NT2/D1 (cell line): ENCODE measurements at regions not wholly inside any gene's neighbourhood (a gene's known extent, or its start where the extent isn't known, plus 50 kb on each side); places are given as distances from the start of the nearest gene placed in this dataset.

Source experiments
- DNase-seq: peaks from one replicate; pipeline ENCODE4 v3.0.0-alpha.2; 2011; ENCODE audit warnings: low read depth, low spot score
- H3K27me3 ChIP-seq: 2 replicates; pipeline ENCODE4 v1.6.0; 2011; ENCODE audit warnings: mild to moderate bottlenecking; ENCODE audit not compliant: insufficient read length, insufficient read depth
- H3K36me3 ChIP-seq: 2 replicates; pipeline ENCODE4 v1.6.1; 2011; ENCODE audit warnings: mild to moderate bottlenecking, low read length, mixed read lengths; ENCODE audit not compliant: insufficient read depth, insufficient read length
- H3K4me1 ChIP-seq: 2 replicates; pipeline ENCODE4 v1.5.1; 2011; ENCODE audit not compliant: insufficient read depth, insufficient read length
- H3K4me3 ChIP-seq: 2 replicates; pipeline ENCODE4 v1.5.1; 2011; ENCODE audit warnings: low read depth; ENCODE audit not compliant: insufficient read length
- H3K9ac ChIP-seq: 2 replicates; pipeline ENCODE4 v1.6.0; 2011; ENCODE audit warnings: low read depth; ENCODE audit not compliant: insufficient read length
- H3K9me3 ChIP-seq: 2 replicates; pipeline ENCODE4 v1.5.1; 2011; ENCODE audit warnings: mild to moderate bottlenecking, low read length; ENCODE audit not compliant: insufficient read depth
- SUZ12 ChIP-seq: IDR thresholded peaks from 2 replicates; pipeline ENCODE4 v1.6.1; 2011; ENCODE audit not compliant: insufficient read length, insufficient read depth; ENCODE audit errors: extremely low read depth
- YY1 ChIP-seq: IDR thresholded peaks from 2 replicates; pipeline ENCODE4 v1.6.1; 2011; ENCODE audit not compliant: insufficient read length, insufficient read depth
- ZNF274 ChIP-seq: IDR thresholded peaks from 2 replicates; pipeline ENCODE4 v1.6.1; 2011; ENCODE audit warnings: mild to moderate bottlenecking, low read depth, low read length

DNA sequence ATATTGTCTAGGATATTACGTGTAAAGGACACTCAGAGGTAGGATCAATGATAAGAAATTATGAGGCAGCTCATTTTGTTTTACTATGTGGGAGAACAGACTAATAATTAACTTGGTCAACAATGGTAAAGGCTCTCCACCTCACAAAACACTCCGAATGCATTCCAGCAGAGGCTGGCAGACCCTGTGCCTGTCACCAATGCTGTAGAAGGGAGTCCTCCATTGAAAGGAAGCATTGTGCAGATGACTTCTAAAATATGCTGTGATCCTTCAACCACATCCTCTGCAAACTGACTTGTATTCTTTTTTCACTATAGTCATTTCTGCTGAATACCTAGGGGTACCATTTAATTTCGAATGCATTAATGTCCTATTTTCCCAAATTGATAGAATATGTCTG lies 119.6 kb upstream of the EEA1 start:
- Histone ChIP-seq H3K9ac (no peak overlapping the region), H3K4me1 (no peaks in the 10 kb centered on the region), H3K9me3 (0 out of 2 replicates have a peak, but pooled peaks cover 4% of the 10 kb centered on the region), H3K36me3 (no peaks in the 10 kb centered on the region), H3K27me3 (no peaks in the 10 kb centered on the region), H3K4me3 (no peak overlapping the region)
- no peak for DNase-seq
- TF ChIP-seq YY1 (no peak), ZNF274 (no peak), SUZ12 (no peak)

DNA sequence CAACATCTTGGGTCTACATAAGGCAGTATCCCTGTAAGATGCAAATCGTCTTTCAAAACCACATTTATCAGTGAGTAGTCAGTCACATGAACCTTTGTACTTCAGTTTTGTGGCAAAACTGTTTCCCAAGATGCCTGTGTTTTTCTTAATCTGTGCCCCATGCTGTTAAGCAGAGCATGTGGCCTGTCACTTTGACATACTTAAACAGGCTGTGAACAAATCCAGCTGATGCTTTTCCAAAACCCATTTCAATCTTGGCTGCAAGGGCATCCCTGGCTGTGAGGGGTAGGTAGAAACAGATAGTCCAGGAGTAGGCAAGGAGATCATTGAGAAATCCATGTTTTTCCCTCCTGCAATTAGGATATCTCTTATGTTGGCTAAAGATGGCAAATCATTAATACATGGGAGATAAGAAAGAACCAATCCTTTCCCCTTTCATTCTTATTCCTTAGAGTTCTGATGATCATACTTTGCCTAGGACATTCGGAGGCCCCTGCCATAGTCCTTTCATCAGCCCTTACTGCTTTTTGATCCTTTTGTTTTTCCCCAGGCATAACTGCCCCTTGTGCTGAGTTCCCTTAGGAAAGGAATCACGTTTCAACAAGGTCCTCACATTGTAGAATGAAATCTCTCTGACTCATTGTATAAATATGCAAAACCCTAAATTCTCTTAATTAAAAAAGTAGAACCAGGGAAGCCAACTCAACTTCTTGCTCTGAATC lies 121.1 kb upstream of the EEA1 start:
- no peak for DNase-seq

GRCh38 chr12:93050748-93051081 lies 121.6 kb upstream of the EEA1 start:
- Histone ChIP-seq H3K4me1 (no peaks in the 10 kb centered on the region), H3K4me3 (no peak overlapping the region), H3K9ac (no peak overlapping the region), H3K36me3 (no peaks in the 10 kb centered on the region), H3K9me3 (0 out of 2 replicates have a peak, but pooled peaks cover 4% of the 10 kb centered on the region), H3K27me3 (no peaks in the 10 kb centered on the region)
- TF ChIP-seq ZNF274, result no peak
- TF ChIP-seq SUZ12, result no peak
- TF ChIP-seq YY1, result no peak
- no peak for DNase-seq

More for the DNA sequence above, 121.1 kb upstream of the EEA1 start:
- no peak overlapping the region for H3K9ac ChIP-seq
- no peaks in the 10 kb centered on the region for H3K27me3 ChIP-seq
- H3K4me1 ChIP-seq, result no peaks in the 10 kb centered on the region
- H3K36me3 ChIP-seq, result no peaks in the 10 kb centered on the region
- no peak for TF ChIP-seq ZNF274
- no peak for TF ChIP-seq SUZ12
- no peak for TF ChIP-seq YY1
- no peak overlapping the region for H3K4me3 ChIP-seq
- H3K9me3 ChIP-seq, result 0 out of 2 replicates have a peak, but pooled peaks cover 4% of the 10 kb centered on the region

- H3K27me3 ChIP-seq, result no peaks in the 10 kb centered on the region
- TF ChIP-seq SUZ12 (no peak), YY1 (no peak), ZNF274 (no peak)
These were observed 124.9 kb upstream of the EEA1 start for GRCh38 chr12:93054021-93054420.

DNA sequence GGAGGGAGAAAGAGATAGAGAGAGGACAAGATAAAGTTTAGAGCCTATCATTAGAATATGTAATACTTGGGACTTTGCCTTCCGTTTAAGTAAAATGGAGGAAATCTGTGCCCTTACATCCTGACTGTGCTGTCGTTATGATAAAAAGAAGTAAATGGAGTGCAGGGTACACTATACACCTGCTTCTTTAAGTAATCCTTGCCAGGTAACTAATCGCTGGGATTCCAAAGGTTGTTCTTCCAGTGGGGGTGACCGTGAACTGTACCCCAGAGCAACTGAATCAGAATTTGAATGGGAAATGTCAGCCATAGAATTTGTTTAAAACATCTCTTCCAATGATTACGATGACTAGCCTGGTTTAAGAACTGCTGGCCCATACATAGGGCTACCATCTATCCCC lies 126.1 kb upstream of the EEA1 start:
- no peak for TF ChIP-seq YY1
- no peak for TF ChIP-seq ZNF274
- TF ChIP-seq SUZ12, result no peak
- Histone ChIP-seq H3K4me1 (no peaks in the 10 kb centered on the region), H3K4me3 (no peak overlapping the region), H3K27me3 (no peaks in the 10 kb centered on the region), H3K9me3 (no peaks in the 10 kb centered on the region), H3K9ac (no peak overlapping the region), H3K36me3 (no peaks in the 10 kb centered on the region)
- DNase-seq, result no peak

More at GRCh38 chr12:93054021-93054420, 124.9 kb upstream of the EEA1 start:
- no peak overlapping the region for H3K4me3 ChIP-seq
- H3K36me3 ChIP-seq, result no peaks in the 10 kb centered on the region
- H3K9me3 ChIP-seq, result no peaks in the 10 kb centered on the region
- no peak overlapping the region for H3K9ac ChIP-seq
- DNase-seq, result no peak
- no peaks in the 10 kb centered on the region for H3K4me1 ChIP-seq

GRCh38 chr12:93056971-93057535 lies 128.0 kb upstream of the EEA1 start:
- no peaks in the 10 kb centered on the region for H3K36me3 ChIP-seq
- H3K9ac ChIP-seq, result no peak overlapping the region
- peaks cover under 1% of the 10 kb centered on the region for H3K4me1 ChIP-seq
- no peaks in the 10 kb centered on the region for H3K27me3 ChIP-seq
- H3K9me3 ChIP-seq, result no peaks in the 10 kb centered on the region
- H3K4me3 ChIP-seq, result no peak overlapping the region
- TF ChIP-seq SUZ12 (no peak), YY1 (no peak), ZNF274 (no peak)
- DNase-seq, result no peak

DNA sequence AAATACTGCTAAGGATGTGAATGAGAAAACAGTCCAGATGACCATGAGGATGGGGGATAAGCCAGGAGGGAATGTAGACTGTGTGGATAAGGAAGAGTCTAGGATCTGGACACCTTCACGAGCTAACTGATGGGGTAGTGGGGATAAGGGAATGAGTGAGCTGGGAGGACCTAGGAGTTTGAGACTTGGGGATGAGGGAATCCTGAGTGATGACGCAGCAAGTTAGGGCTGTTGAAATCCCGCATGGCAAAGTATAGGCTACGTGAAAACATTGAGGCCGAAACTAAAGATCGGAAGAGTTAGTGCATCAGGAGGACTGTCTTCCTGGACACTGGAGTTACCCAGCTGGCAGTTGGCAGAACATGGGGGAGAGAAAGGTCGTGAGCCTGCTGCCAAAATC lies 129.2 kb upstream of the EEA1 start:
- Histone ChIP-seq H3K27me3 (no peaks in the 10 kb centered on the region), H3K9me3 (no peaks in the 10 kb centered on the region), H3K9ac (no peak overlapping the region), H3K36me3 (no peaks in the 10 kb centered on the region), H3K4me3 (no peak overlapping the region), H3K4me1 (peaks cover 3% of the 10 kb centered on the region)
- no peak for TF ChIP-seq SUZ12
- TF ChIP-seq YY1, result no peak
- TF ChIP-seq ZNF274, result no peak
- DNase-seq, result no peak
